ENCODE measurements at regions not wholly inside any gene's neighbourhood (a gene's known extent, or its start where the extent isn't known, plus 50 kb on each side); places are given as distances from the start of the nearest gene placed in this dataset.

DNA sequence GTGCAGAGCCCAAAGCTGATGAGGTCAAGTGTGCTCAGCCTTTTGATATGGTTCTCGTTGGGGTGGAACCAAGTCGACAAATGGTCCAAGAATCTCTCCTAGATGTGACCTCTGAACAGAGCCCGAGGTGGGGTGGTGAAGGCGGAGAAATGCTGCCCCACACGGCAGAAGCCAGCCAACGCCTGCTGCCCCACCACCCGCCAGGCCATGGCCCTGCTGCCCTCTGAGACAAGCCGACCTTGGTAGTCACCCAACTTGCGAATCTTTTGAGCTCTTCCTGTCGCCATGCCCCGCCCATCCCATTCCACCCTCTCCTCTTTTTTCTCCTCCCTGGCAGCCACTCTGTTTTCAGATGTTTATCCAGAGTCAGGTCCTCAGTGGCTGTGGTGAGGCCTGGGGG, 91.5 kb upstream of the EGFLAM start:
- intact Hi-C loops (cut with micrococcal nuclease; ENCODE audit: unreplicated experiment): no loop called here
- no peak overlapping the region for H3K4me3 ChIP-seq (ENCODE audit: low read depth in 2 of 2, low read length in 2 of 2)

DNA sequence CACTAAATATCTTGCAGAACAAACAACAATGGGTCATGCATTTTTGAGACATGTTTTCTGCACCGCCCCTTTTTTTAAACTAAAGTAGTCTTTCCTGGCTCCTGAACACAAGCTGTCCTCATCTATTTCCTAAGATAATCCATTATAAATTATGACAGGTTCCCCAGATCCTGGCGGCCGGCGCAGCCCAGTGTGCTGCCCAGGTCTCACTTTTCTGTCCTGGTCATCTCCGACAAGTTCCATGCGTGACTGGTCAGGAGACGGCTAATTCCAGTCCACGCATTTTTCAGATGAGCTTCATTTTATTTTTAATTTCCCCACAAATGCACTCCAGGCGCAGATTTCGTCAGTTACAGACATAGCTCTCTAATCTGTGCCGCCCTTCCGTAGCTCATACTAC, 92.9 kb upstream of the EGFLAM start:
- Histone ChIP-seq H3K36me3 (ENCODE audit: control insufficient read depth, insufficient read depth, low read length) (no peaks in the 10 kb centered on the region), H3K27me3 (ENCODE audit: control insufficient read depth, insufficient read depth, low read length) (peaks cover 7% of the 10 kb centered on the region; the same call in 1 of the 2 replicates), H3K4me3 (ENCODE audit: low read depth in 2 of 2, low read length in 2 of 2) (no peak overlapping the region), H3K4me1 (ENCODE audit: control insufficient read depth, insufficient read depth, low read length) (no peaks in the 10 kb centered on the region), H3K9me3 (ENCODE audit: control insufficient read depth, insufficient read depth, low read depth, low read length) (no peaks in the 10 kb centered on the region), H3K27ac (ENCODE audit: low read length) (no peak overlapping the region)
- in situ Hi-C loops (cut with HindIII; ENCODE audit: low pct_unique_long_range_greater_than_20kb, low sequenced_read_pairs): no loop called here
- CTCF ChIA-PET: no interaction called here
- no peak for DNase-seq (ENCODE audit: low read depth, low spot score)
- no peak for ATAC-seq
- POLR2A ChIA-PET: no interaction called here
- intact Hi-C loops (cut with micrococcal nuclease; ENCODE audit: unreplicated experiment): no loop called here
- TF ChIP-seq SIN3A (IDR thresholded peaks at IDR 0.05; ENCODE audit: borderline replicate concordance, insufficient read depth, low read depth, low read length) (no peak), POLR2AphosphoS5 (IDR thresholded peaks at IDR 0.05; ENCODE audit: low read depth, low read length) (no peak), TCF7L2 (IDR thresholded peaks at IDR 0.05; ENCODE audit: low read depth, low read length) (no peak)
- TF ChIP-seq, protein P1, sequence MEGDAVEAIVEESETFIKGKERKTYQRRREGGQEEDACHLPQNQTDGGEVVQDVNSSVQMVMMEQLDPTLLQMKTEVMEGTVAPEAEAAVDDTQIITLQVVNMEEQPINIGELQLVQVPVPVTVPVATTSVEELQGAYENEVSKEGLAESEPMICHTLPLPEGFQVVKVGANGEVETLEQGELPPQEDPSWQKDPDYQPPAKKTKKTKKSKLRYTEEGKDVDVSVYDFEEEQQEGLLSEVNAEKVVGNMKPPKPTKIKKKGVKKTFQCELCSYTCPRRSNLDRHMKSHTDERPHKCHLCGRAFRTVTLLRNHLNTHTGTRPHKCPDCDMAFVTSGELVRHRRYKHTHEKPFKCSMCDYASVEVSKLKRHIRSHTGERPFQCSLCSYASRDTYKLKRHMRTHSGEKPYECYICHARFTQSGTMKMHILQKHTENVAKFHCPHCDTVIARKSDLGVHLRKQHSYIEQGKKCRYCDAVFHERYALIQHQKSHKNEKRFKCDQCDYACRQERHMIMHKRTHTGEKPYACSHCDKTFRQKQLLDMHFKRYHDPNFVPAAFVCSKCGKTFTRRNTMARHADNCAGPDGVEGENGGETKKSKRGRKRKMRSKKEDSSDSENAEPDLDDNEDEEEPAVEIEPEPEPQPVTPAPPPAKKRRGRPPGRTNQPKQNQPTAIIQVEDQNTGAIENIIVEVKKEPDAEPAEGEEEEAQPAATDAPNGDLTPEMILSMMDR (IDR thresholded peaks at IDR 0.05): no peak
- TF ChIP-seq, protein P2, sequence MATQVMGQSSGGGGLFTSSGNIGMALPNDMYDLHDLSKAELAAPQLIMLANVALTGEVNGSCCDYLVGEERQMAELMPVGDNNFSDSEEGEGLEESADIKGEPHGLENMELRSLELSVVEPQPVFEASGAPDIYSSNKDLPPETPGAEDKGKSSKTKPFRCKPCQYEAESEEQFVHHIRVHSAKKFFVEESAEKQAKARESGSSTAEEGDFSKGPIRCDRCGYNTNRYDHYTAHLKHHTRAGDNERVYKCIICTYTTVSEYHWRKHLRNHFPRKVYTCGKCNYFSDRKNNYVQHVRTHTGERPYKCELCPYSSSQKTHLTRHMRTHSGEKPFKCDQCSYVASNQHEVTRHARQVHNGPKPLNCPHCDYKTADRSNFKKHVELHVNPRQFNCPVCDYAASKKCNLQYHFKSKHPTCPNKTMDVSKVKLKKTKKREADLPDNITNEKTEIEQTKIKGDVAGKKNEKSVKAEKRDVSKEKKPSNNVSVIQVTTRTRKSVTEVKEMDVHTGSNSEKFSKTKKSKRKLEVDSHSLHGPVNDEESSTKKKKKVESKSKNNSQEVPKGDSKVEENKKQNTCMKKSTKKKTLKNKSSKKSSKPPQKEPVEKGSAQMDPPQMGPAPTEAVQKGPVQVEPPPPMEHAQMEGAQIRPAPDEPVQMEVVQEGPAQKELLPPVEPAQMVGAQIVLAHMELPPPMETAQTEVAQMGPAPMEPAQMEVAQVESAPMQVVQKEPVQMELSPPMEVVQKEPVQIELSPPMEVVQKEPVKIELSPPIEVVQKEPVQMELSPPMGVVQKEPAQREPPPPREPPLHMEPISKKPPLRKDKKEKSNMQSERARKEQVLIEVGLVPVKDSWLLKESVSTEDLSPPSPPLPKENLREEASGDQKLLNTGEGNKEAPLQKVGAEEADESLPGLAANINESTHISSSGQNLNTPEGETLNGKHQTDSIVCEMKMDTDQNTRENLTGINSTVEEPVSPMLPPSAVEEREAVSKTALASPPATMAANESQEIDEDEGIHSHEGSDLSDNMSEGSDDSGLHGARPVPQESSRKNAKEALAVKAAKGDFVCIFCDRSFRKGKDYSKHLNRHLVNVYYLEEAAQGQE (IDR thresholded peaks at IDR 0.05; ENCODE audit: insufficient read depth in 1 of 2, low read depth in 2 of 2, low read length in 1 of 2): no peak
- BruUV-seq (replicated peaks): no TSS peak

More for the DNA sequence above, 91.5 kb upstream of the EGFLAM start:
- peaks cover 7% of the 10 kb centered on the region; the same call in 1 of the 2 replicates for H3K27me3 ChIP-seq (ENCODE audit: control insufficient read depth, insufficient read depth, low read length)
- no TSS peak for BruUV-seq (replicated peaks)
- in situ Hi-C loops (cut with HindIII; ENCODE audit: low pct_unique_long_range_greater_than_20kb, low sequenced_read_pairs): no loop called here
- DNase-seq (ENCODE audit: low read depth, low spot score): no peak
- H3K36me3 ChIP-seq (ENCODE audit: control insufficient read depth, insufficient read depth, low read length): no peaks in the 10 kb centered on the region
- H3K9me3 ChIP-seq (ENCODE audit: control insufficient read depth, insufficient read depth, low read depth, low read length): no peaks in the 10 kb centered on the region
- no peak for TF ChIP-seq POLR2AphosphoS5 (IDR thresholded peaks at IDR 0.05; ENCODE audit: low read depth, low read length)
- TF ChIP-seq SIN3A (IDR thresholded peaks at IDR 0.05; ENCODE audit: borderline replicate concordance, insufficient read depth, low read depth, low read length): no peak
- no peak for TF ChIP-seq TCF7L2 (IDR thresholded peaks at IDR 0.05; ENCODE audit: low read depth, low read length)
- CTCF ChIA-PET: no interaction called here
- H3K4me1 ChIP-seq (ENCODE audit: control insufficient read depth, insufficient read depth, low read length): no peaks in the 10 kb centered on the region
- POLR2A ChIA-PET: no interaction called here
- ATAC-seq: no peak
- H3K27ac ChIP-seq (ENCODE audit: low read length): no peak overlapping the region

- Histone ChIP-seq H3K36me3 (ENCODE audit: control insufficient read depth, insufficient read depth, low read length) (no peaks in the 10 kb centered on the region), H3K27ac (ENCODE audit: low read length) (no peak overlapping the region), H3K4me3 (ENCODE audit: low read depth in 2 of 2, low read length in 2 of 2) (no peak overlapping the region), H3K9me3 (ENCODE audit: control insufficient read depth, insufficient read depth, low read depth, low read length) (no peaks in the 10 kb centered on the region), H3K27me3 (ENCODE audit: control insufficient read depth, insufficient read depth, low read length) (peaks cover 7% of the 10 kb centered on the region; the same call in 1 of the 2 replicates), H3K4me1 (ENCODE audit: control insufficient read depth, insufficient read depth, low read length) (no peaks in the 10 kb centered on the region)
- ChIA-PET POLR2A (interaction anchor here (0.6 kb wide), 1 partner anchor 760 kb away, joined by 3 read pairs; no protein-coding TSS in a partner anchor), CTCF (no interaction called here)
- TF ChIP-seq SIN3A (IDR thresholded peaks at IDR 0.05; ENCODE audit: borderline replicate concordance, insufficient read depth, low read depth, low read length) (no peak), POLR2AphosphoS5 (IDR thresholded peaks at IDR 0.05; ENCODE audit: low read depth, low read length) (no peak), TCF7L2 (IDR thresholded peaks at IDR 0.05; ENCODE audit: low read depth, low read length) (no peak)
- TF ChIP-seq, protein P1 (IDR thresholded peaks at IDR 0.05): no peak
- DNase-seq (ENCODE audit: low read depth, low spot score) (no peak), ATAC-seq (no peak)
- in situ Hi-C loops (cut with HindIII; ENCODE audit: low pct_unique_long_range_greater_than_20kb, low sequenced_read_pairs) (no loop called here), intact Hi-C loops (cut with micrococcal nuclease; ENCODE audit: unreplicated experiment) (no loop called here)
- BruUV-seq (replicated peaks): no TSS peak
Measured at GRCh38 chr5:38164776-38165399, 93.5 kb upstream of the EGFLAM start.
